GM12878 (cell line): ENCODE measurements at regions not wholly inside any gene's neighbourhood (a gene's known extent, or its start where the extent isn't known, plus 50 kb on each side); places are given as distances from the start of the nearest gene placed in this dataset.

Experiments used
- ATAC-seq: fragments of 200-7000 bp; cut with Tn5 transposase; 3 replicates; pipeline ENCODE4 v1.9.1; 2020; ENCODE audit warnings: mild to moderate bottlenecking, moderate library complexity
- BruUV-seq: library from RNA; stranded (reverse); fragments of 400-500 nt; replicated peaks from 2 replicates; lab custom pipeline; 2021; lab: Mats Ljungman, UMichigan
- CTCF ChIA-PET: fragments of 300-600 bp; sonication (Branson Sonifier 250); formaldehyde crosslinking; extraction: SDS; loops from one replicate; lab custom pipeline; 2021; ENCODE audit warnings: inconsistent platforms; lab: Yijun Ruan, JAX
- POLR2A ChIA-PET: fragments of 350-600 bp; formaldehyde crosslinking; extraction: SDS; loops from one replicate; lab custom pipeline; 2021; ENCODE audit warnings: inconsistent platforms; lab: Charles Lee
- RAD21 ChIA-PET: fragments of 300-600 bp; sonication (Branson Sonifier 250); formaldehyde crosslinking; loops from one replicate; lab custom pipeline; 2023; ENCODE audit warnings: antibody characterized with exemption; ENCODE audit not compliant: unreplicated experiment; lab: Charles Lee
- SMC1A ChIA-PET: fragments of 300-600 bp; sonication (Branson Sonifier 250); formaldehyde crosslinking; loops from one replicate; lab custom pipeline; 2023; ENCODE audit not compliant: unreplicated experiment, uncharacterized antibody; lab: Charles Lee
- DNase-seq: peaks from one replicate; pipeline ENCODE4 v3.0.0-alpha.2; 2011; ENCODE audit warnings: low read depth, low spot score
- FAIRE-seq: peaks from 3 replicates; lab custom pipeline; 2011; peaks lifted over from hg19 to GRCh38; lab: Jason Lieb, UNC
- H2AFZ ChIP-seq: 2 replicates; pipeline ENCODE4 v1.6.0; 2011; ENCODE audit warnings: low read depth, low read length, control low read depth; ENCODE audit not compliant: control insufficient read depth
- H3K27ac ChIP-seq: 2 replicates; pipeline ENCODE4 v1.5.1; 2011; ENCODE audit warnings: control low read depth; ENCODE audit not compliant: control insufficient read depth, insufficient read depth
- H3K27me3 ChIP-seq, 2 experiments: replicated peaks in 1 of 2; 2 replicates each; pipeline versions ENCODE4 v1.6.0 to v1.6.1; 2011; ENCODE audit warnings: low read length in 1 of 2; ENCODE audit not compliant: control insufficient read depth in 2 of 2, insufficient read depth in 2 of 2
- H3K36me3 ChIP-seq, 2 experiments: 2 replicates each; pipeline ENCODE4 v1.5.1; 2011; ENCODE audit warnings: low read length in 1 of 2; ENCODE audit not compliant: control insufficient read depth in 2 of 2, insufficient read depth in 2 of 2
- H3K4me1 ChIP-seq: 2 replicates; pipeline ENCODE4 v1.6.1; 2011; ENCODE audit warnings: mild to moderate bottlenecking, low read length, moderate library complexity, mixed read lengths; ENCODE audit not compliant: control insufficient read depth, insufficient read depth
- H3K4me2 ChIP-seq: 2 replicates; pipeline ENCODE4 v1.6.0; 2011; ENCODE audit warnings: control low read depth; ENCODE audit not compliant: control insufficient read depth, insufficient read depth
- H3K4me3 ChIP-seq: fragments of 200-600 bp; sonication (generic); 2 replicates; pipeline ENCODE4 v1.5.1; 2016
- H3K79me2 ChIP-seq: 2 replicates; pipeline ENCODE4 v1.6.0; 2011; ENCODE audit warnings: low read length; ENCODE audit not compliant: control insufficient read depth, insufficient read depth
- H3K9ac ChIP-seq: 2 replicates; pipeline ENCODE4 v1.8.0; 2011; ENCODE audit warnings: low read length, control low read depth, mixed read lengths; ENCODE audit not compliant: control insufficient read depth, insufficient read depth
- H3K9me3 ChIP-seq: replicated peaks from 3 replicates; pipeline ENCODE4 v1.5.1; 2011; ENCODE audit warnings: mild to moderate bottlenecking, low read length; ENCODE audit not compliant: control insufficient read depth, insufficient read depth
- H4K20me1 ChIP-seq: 2 replicates; pipeline ENCODE4 v1.6.0; 2011; ENCODE audit not compliant: control insufficient read depth, insufficient read depth
- BACH1 ChIP-seq: fragments of 450-650 bp; IDR thresholded peaks from 2 replicates; pipeline ENCODE4 v1.6.1; 2017; ENCODE audit warnings: mild to moderate bottlenecking, borderline replicate concordance
- BMI1 ChIP-seq: fragments of 450-650 bp; IDR thresholded peaks from 2 replicates; pipeline ENCODE4 v1.6.1; 2016; ENCODE audit warnings: mild to moderate bottlenecking, moderate library complexity, borderline replicate concordance
- EGR1 ChIP-seq, 2 experiments: IDR thresholded peaks; 1 replicate in 1 of 2; 2 replicates in 1 of 2; pipeline ENCODE4 v1.6.1; 2011 to 2012; ENCODE audit warnings: low read depth in 2 of 2, low read length in 2 of 2, borderline replicate concordance in 1 of 2, mild to moderate bottlenecking in 1 of 2, moderate library complexity in 1 of 2
- EP300 ChIP-seq, 2 experiments: fragments of 150-350 bp in 1 of 2; IDR thresholded peaks; 2 replicates each; pipeline ENCODE4 v1.6.1; 2011 to 2012; ENCODE audit warnings: low read depth in 2 of 2, low read length in 2 of 2, borderline replicate concordance in 1 of 2, improper control_type of control experiment in 1 of 2, inconsistent platforms in 1 of 2; ENCODE audit not compliant: control insufficient read depth in 1 of 2
- NFYA ChIP-seq: IDR thresholded peaks from 2 replicates; pipeline ENCODE4 v1.6.1; 2011; ENCODE audit warnings: low read depth, mild to moderate bottlenecking, low read length, improper control_type of control experiment, borderline replicate concordance
- RBBP5 ChIP-seq: fragments of 200-600 bp; sonication (generic); conservative IDR thresholded peaks from 2 replicates; pipeline ENCODE4 v1.6.1; 2016
- RUNX3 ChIP-seq: IDR thresholded peaks from 2 replicates; pipeline ENCODE4 v1.6.1; 2012; ENCODE audit warnings: low read length, inconsistent platforms
- SP1 ChIP-seq: IDR thresholded peaks from one replicate; pipeline ENCODE4 v1.6.1; 2011; ENCODE audit warnings: low read depth, low read length
- SUZ12 ChIP-seq: fragments of 200-600 bp; sonication (generic); IDR thresholded peaks from one replicate; pipeline ENCODE4 v1.6.1; 2018; ENCODE audit warnings: antibody characterized with exemption, mild to moderate bottlenecking; ENCODE audit not compliant: unreplicated experiment
- WRNIP1 ChIP-seq: IDR thresholded peaks from 2 replicates; pipeline ENCODE4 v1.6.1; 2011; ENCODE audit warnings: low read depth, low read length, improper control_type of control experiment, borderline replicate concordance
- YBX1 ChIP-seq: fragments of 450-650 bp; IDR thresholded peaks from 2 replicates; pipeline ENCODE4 v1.6.1; 2016; ENCODE audit warnings: antibody characterized with exemption
- ZBED1 ChIP-seq: IDR thresholded peaks from 2 replicates; pipeline ENCODE4 v1.6.1; 2016; ENCODE audit warnings: borderline replicate concordance
- ZSCAN29 ChIP-seq: fragments of 450-650 bp; IDR thresholded peaks from 2 replicates; pipeline ENCODE4 v1.6.1; 2017; ENCODE audit warnings: mild to moderate bottlenecking, moderate library complexity
- ZZZ3 ChIP-seq: IDR thresholded peaks from 2 replicates; pipeline ENCODE4 v1.6.1; 2011; ENCODE audit warnings: low read depth; ENCODE audit not compliant: control insufficient read depth, insufficient read length
- WGBS: methylation state at CpG from one replicate; pipeline ENCODE4 v1.1.6; 2016; ENCODE audit warnings: low lambda C conversion rate; ENCODE audit not compliant: insufficient replicate concordance, insufficient coverage; ENCODE audit errors: missing lambda C conversion rate; 5-methylcytosine and 5-hydroxymethylcytosine counted together
- in situ Hi-C: fragments of 300-500 bp; cut with MboI; formaldehyde crosslinking; loops from 9 replicates; pipeline ENCODE4 v1.14.3; 2018; ENCODE audit warnings: mixed read lengths
- intact Hi-C: fragments of 100-400 bp; cut with micrococcal nuclease; formaldehyde crosslinking; loops from one replicate; pipeline ENCODE4 v1.14.2; 2022; ENCODE audit not compliant: unreplicated experiment
- TF ChIP-seq, protein P1 (sequence below): fragments of 450-650 bp; IDR thresholded peaks from 2 replicates; pipeline ENCODE4 v1.6.1; 2017; ENCODE audit warnings: mild to moderate bottlenecking
- TF ChIP-seq, protein P2 (sequence below): IDR thresholded peaks from 2 replicates; pipeline ENCODE4 v1.6.1; 2011; ENCODE audit warnings: borderline replicate concordance, low read depth, mild to moderate bottlenecking, moderate library complexity, low read length; ENCODE audit not compliant: insufficient read depth, poor library complexity, severe bottlenecking
- TF ChIP-seq, protein P3 (sequence below): fragments of 150-350 bp; IDR thresholded peaks from 2 replicates; pipeline ENCODE4 v1.6.1; 2014; ENCODE audit warnings: mild to moderate bottlenecking, low read depth, low read length

DNA sequence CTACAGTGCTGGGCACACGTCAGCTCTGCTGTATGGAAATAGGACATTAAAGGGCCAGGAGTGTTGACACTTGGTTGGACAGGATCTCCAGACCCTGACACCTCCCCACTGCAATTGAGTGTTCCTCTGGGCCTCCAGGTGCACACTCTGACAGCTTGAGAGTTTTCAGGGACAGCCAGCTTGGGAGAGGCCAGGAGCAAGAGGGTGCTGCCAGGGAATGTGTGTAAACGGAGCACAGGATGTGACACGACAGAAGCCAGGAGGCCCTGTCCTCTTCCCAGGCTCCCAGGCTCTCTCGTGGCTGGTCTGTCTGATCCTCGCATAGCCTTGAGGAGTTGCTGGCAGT lies 318.1 kb upstream of the HS6ST1 start:
- DNase-seq (no peak), FAIRE-seq (no peak), ATAC-seq (no peak)
- Histone ChIP-seq H3K4me3 (no peak overlapping the region), H3K27ac (no peak overlapping the region), H2AFZ (no peak overlapping the region), H3K79me2 (no peaks in the 10 kb centered on the region), H3K9ac (no peak overlapping the region), H3K27me3 (0 out of 4 replicates have a peak, but pooled peaks cover 0 to 1% of the 10 kb centered on the region in 2 experiments), H3K9me3 (no peaks in the 10 kb centered on the region), H3K4me1 (no peaks in the 10 kb centered on the region), H4K20me1 (no peaks in the 10 kb centered on the region), H3K4me2 (no peak overlapping the region), H3K36me3 (no peaks in the 10 kb centered on the region)
- ChIA-PET CTCF (no interaction called here), RAD21 (no interaction called here), SMC1A (no interaction called here), POLR2A (no interaction called here)
- BruUV-seq: no TSS peak
- in situ Hi-C loops: no loop called here
- WGBS: 38% methylated on average over 5 of the region's 5 CpGs
- no peak for TF ChIP-seq RBBP5
- TF ChIP-seq EGR1 (IDR thresholded peaks at IDR 0.05; ENCODE audit: borderline replicate concordance in 1 of 2, low read depth in 2 of 2, low read length in 2 of 2): no peak
- no peak for TF ChIP-seq NFYA
- no peak for TF ChIP-seq YBX1
- no peak for TF ChIP-seq BMI1
- no peak for TF ChIP-seq EP300 (IDR thresholded peaks at IDR 0.05; ENCODE audit: borderline replicate concordance in 1 of 2, control insufficient read depth in 1 of 2, low read depth in 2 of 2, low read length in 2 of 2)
- TF ChIP-seq, protein P1, sequence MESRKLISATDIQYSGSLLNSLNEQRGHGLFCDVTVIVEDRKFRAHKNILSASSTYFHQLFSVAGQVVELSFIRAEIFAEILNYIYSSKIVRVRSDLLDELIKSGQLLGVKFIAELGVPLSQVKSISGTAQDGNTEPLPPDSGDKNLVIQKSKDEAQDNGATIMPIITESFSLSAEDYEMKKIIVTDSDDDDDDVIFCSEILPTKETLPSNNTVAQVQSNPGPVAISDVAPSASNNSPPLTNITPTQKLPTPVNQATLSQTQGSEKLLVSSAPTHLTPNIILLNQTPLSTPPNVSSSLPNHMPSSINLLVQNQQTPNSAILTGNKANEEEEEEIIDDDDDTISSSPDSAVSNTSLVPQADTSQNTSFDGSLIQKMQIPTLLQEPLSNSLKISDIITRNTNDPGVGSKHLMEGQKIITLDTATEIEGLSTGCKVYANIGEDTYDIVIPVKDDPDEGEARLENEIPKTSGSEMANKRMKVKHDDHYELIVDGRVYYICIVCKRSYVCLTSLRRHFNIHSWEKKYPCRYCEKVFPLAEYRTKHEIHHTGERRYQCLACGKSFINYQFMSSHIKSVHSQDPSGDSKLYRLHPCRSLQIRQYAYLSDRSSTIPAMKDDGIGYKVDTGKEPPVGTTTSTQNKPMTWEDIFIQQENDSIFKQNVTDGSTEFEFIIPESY: no peak
- TF ChIP-seq, protein P2, sequence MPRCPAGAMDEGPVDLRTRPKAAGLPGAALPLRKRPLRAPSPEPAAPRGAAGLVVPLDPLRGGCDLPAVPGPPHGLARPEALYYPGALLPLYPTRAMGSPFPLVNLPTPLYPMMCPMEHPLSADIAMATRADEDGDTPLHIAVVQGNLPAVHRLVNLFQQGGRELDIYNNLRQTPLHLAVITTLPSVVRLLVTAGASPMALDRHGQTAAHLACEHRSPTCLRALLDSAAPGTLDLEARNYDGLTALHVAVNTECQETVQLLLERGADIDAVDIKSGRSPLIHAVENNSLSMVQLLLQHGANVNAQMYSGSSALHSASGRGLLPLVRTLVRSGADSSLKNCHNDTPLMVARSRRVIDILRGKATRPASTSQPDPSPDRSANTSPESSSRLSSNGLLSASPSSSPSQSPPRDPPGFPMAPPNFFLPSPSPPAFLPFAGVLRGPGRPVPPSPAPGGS: no peak
- TF ChIP-seq ZSCAN29: no peak
- no peak for TF ChIP-seq BACH1
- no peak for TF ChIP-seq WRNIP1
- TF ChIP-seq, protein P3, sequence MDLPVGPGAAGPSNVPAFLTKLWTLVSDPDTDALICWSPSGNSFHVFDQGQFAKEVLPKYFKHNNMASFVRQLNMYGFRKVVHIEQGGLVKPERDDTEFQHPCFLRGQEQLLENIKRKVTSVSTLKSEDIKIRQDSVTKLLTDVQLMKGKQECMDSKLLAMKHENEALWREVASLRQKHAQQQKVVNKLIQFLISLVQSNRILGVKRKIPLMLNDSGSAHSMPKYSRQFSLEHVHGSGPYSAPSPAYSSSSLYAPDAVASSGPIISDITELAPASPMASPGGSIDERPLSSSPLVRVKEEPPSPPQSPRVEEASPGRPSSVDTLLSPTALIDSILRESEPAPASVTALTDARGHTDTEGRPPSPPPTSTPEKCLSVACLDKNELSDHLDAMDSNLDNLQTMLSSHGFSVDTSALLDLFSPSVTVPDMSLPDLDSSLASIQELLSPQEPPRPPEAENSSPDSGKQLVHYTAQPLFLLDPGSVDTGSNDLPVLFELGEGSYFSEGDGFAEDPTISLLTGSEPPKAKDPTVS: no peak
- no peak for TF ChIP-seq ZZZ3
- no peak for TF ChIP-seq SP1
- no peak for TF ChIP-seq RUNX3
- TF ChIP-seq ZBED1: no peak
- TF ChIP-seq SUZ12: no peak
- intact Hi-C loops: no loop called here
